ENCODE measurements at regions not wholly inside any gene's neighbourhood (a gene's known extent, or its start where the extent isn't known, plus 50 kb on each side); places are given as distances from the start of the nearest gene placed in this dataset.

DNA sequence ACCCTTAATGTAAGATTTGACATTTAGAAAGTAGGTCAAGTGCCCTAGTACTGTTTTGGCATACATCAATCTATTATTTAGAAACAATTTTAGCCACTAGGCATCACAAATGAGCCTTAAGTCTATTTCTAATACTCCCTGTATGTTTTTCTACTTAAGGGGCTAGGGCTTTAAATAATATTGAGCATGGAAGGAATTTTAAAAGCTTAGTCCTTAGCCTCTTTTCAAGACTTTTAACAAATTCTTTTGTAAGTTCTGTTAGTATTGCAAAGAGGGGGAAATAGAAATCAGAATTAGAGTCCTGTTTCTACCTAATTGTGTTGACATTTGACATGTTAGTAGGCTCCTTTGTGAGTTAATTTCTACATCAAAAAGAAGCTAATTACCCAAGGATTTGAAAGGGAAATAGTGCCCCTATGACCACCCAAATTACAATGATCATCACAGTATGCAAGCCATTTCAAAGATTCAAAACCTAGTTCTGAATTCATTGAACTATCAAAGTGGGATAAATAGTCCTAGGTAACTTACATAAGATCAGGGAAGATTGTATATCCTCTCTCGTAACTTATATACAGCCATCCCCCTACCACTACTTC is 647.8 kb upstream of the ACO1 start:
- peaks cover 22 to 31% of the 10 kb centered on the region in 2 experiments for H3K4me1 Mint-ChIP-seq
- Histone ChIP-seq H4K5ac (ENCODE audit: insufficient read length, low read depth, low read length) (no peak overlapping the region), H3K4me1 (ENCODE audit: insufficient read depth, low read length) (no peaks in the 10 kb centered on the region), H2BK5ac (ENCODE audit: insufficient read length, low read length) (no peak overlapping the region), H2AFZ (ENCODE audit: low read length) (no peak overlapping the region), H2BK20ac (ENCODE audit: low read depth, low read length, poor library complexity, severe bottlenecking) (no peak overlapping the region), H3K27ac (ENCODE audit: insufficient read length, low read depth, low read length) (no peak overlapping the region), H2AK5ac (ENCODE audit: insufficient read length, low read length) (no peak overlapping the region), H3K56ac (ENCODE audit: insufficient read length, low read depth, low read length) (no peak overlapping the region), H2BK12ac (ENCODE audit: insufficient read length, low read depth, low read length) (no peak overlapping the region), H3K18ac (ENCODE audit: insufficient read length, low read depth, low read length) (no peak overlapping the region), H3K79me2 (ENCODE audit: insufficient read depth, low read length) (no peaks in the 10 kb centered on the region), H2BK120ac (ENCODE audit: low read depth, low read length, poor library complexity, severe bottlenecking) (no peak overlapping the region), H3K4ac (ENCODE audit: low read depth, low read length) (no peak overlapping the region), H3K4me2 (ENCODE audit: insufficient read depth, insufficient read length, low read length) (no peak overlapping the region), H3T11ph (ENCODE audit: low read length) (no peak overlapping the region), H4K91ac (ENCODE audit: insufficient read length, low read depth, low read length) (no peak overlapping the region), H4K20me1 (ENCODE audit: control insufficient read depth, insufficient read depth, insufficient read length) (no peaks in the 10 kb centered on the region), H3K9ac (ENCODE audit: extremely low read depth, insufficient read length, low read length) (no peak overlapping the region), H3K23me2 (ENCODE audit: insufficient read length, low read depth, low read length, poor library complexity, severe bottlenecking) (no peaks in the 10 kb centered on the region), H3K23ac (ENCODE audit: insufficient read length, low read depth, low read length) (no peak overlapping the region), H4K8ac (replicated peaks; ENCODE audit: insufficient read length, low read depth, low read length) (no peak overlapping the region), H3K27me3 (ENCODE audit: insufficient read depth, low read length) (no peaks in the 10 kb centered on the region), H3K79me1 (ENCODE audit: insufficient read depth, low read depth, low read length, poor library complexity, severe bottlenecking) (no peaks in the 10 kb centered on the region), H2BK15ac (ENCODE audit: low read depth, low read length) (no peak overlapping the region), H3K9me3 (ENCODE audit: control insufficient read depth, low read depth, low read length) (no peaks in the 10 kb centered on the region), H3K14ac (ENCODE audit: insufficient read depth, low read length) (no peak overlapping the region)
- H3K27me3 Mint-ChIP-seq (ENCODE audit: low read depth): peaks cover 35% of the 10 kb centered on the region
- H3K36me3 Mint-ChIP-seq (ENCODE audit: insufficient read depth in 1 of 3, low read depth in 3 of 3): no peaks in the 10 kb centered on the region
- no peak overlapping the region for H3K27ac Mint-ChIP-seq
- DNase-seq: no peak
- H3K9me3 Mint-ChIP-seq: no peaks in the 10 kb centered on the region
- TF ChIP-seq, protein P1, sequence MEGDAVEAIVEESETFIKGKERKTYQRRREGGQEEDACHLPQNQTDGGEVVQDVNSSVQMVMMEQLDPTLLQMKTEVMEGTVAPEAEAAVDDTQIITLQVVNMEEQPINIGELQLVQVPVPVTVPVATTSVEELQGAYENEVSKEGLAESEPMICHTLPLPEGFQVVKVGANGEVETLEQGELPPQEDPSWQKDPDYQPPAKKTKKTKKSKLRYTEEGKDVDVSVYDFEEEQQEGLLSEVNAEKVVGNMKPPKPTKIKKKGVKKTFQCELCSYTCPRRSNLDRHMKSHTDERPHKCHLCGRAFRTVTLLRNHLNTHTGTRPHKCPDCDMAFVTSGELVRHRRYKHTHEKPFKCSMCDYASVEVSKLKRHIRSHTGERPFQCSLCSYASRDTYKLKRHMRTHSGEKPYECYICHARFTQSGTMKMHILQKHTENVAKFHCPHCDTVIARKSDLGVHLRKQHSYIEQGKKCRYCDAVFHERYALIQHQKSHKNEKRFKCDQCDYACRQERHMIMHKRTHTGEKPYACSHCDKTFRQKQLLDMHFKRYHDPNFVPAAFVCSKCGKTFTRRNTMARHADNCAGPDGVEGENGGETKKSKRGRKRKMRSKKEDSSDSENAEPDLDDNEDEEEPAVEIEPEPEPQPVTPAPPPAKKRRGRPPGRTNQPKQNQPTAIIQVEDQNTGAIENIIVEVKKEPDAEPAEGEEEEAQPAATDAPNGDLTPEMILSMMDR (conservative IDR thresholded peaks at IDR 0.05): no peak
- H3K4me3 Mint-ChIP-seq: no peak overlapping the region
- no CpG with 5 or more reads among the region's 1 CpG for WGBS (ENCODE audit: extremely low coverage, insufficient read length, low lambda C conversion rate)

Data from H9 (cell line).